Stomach (tissue), 8 donors: ENCODE measurements at regions not wholly inside any gene's neighbourhood (a gene's known extent, or its start where the extent isn't known, plus 50 kb on each side); places are given as distances from the start of the nearest gene placed in this dataset.

Experiments
- DNase-seq, 2 donors: peaks; one replicate each; pipeline versions ENCODE4 v3.0.0 to v3.0.0-alpha.2; 2013 to 2019
- H3K27ac ChIP-seq, 5 donors: fragments of 200-600 bp in 4 of 5; sonication (generic) in 4 of 5; one replicate each; pipeline ENCODE4 v1.5.1; 2013 to 2019; ENCODE audit warnings: mild to moderate bottlenecking in 1 of 5, moderate library complexity in 1 of 5
- H3K27me3 ChIP-seq, 3 donors: fragments of 200-600 bp; sonication (generic); one replicate each; pipeline ENCODE4 v1.5.1; 2017 to 2019; ENCODE audit warnings: mixed run types in 1 of 3
- H3K36me3 ChIP-seq, 4 donors: fragments of 200-600 bp; sonication (generic); 1 replicate in 3 of 4; 2 replicates in 1 of 4; pipeline ENCODE4 v1.5.1; 2016 to 2019
- H3K4me1 ChIP-seq, 4 donors: fragments of 200-600 bp; sonication (generic); one replicate each; pipeline ENCODE4 v1.5.1; 2016 to 2019
- H3K4me3 ChIP-seq, 4 donors: fragments of 200-600 bp; sonication (generic) in 3 of 4; one replicate each; pipeline ENCODE4 v1.5.1; 2016 to 2019; ENCODE audit warnings: mild to moderate bottlenecking in 1 of 4
- H3K9me3 ChIP-seq, 4 donors: fragments of 200-600 bp; sonication (generic); one replicate each; pipeline ENCODE4 v1.5.1; 2016 to 2019
- CTCF ChIP-seq, 7 experiments: fragments of 450-650 bp in 4 of 7; fragments of 200-600 bp in 3 of 7; sonication (generic) in 3 of 7; IDR thresholded peaks; one replicate each; pipeline ENCODE4 v1.5.1; 2016 to 2019; ENCODE audit warnings: antibody characterized with exemption in 7 of 7, control low read depth in 2 of 7, mild to moderate bottlenecking in 1 of 7
- EP300 ChIP-seq: sonication (generic); formaldehyde crosslinking; IDR thresholded peaks from one replicate; pipeline ENCODE4 v1.6.1; 2017; ENCODE audit warnings: antibody characterized with exemption
- POLR2A ChIP-seq, 4 donors: fragments of 450-650 bp; IDR thresholded peaks; one replicate each; pipeline ENCODE4 v1.6.1; 2016; ENCODE audit warnings: antibody characterized with exemption in 4 of 4, control low read depth in 2 of 4, mild to moderate bottlenecking in 1 of 4, moderate library complexity in 1 of 4
- POLR2AphosphoS5 ChIP-seq, 3 donors: sonication (generic); formaldehyde crosslinking; IDR thresholded peaks; one replicate each; pipeline ENCODE4 v1.6.1; 2016; ENCODE audit warnings: antibody characterized with exemption in 3 of 3
- WGBS, 5 donors: extraction: QIAGEN DNeasy Blood & Tissue Kit in 3 of 5; methylation state at CpG; one replicate each; pipeline versions ENCODE4 v1.1.5 to v1.1.7; 2013 to 2018; 5-methylcytosine and 5-hydroxymethylcytosine counted together
- intact Hi-C: fragments of 100-400 bp; cut with DNase I; formaldehyde crosslinking; loops from one replicate; pipeline ENCODE4 v1.15.1; 2023; ENCODE audit warnings: low total_unique reads
- donor health status: healthy with polysubstance abuse.
- donor health status: Bipolar disorder and iron deficiency.
- donor health status: healthy.

- Histone ChIP-seq H3K9me3 (peaks cover 0 to 14% (median 10%) of the 10 kb centered on the region in 4 donors), H3K27me3 (no peaks in the 10 kb centered on the region), H3K4me1 (no peaks in the 10 kb centered on the region), H3K36me3 (no peaks in the 10 kb centered on the region), H3K4me3 (no peak overlapping the region), H3K27ac (no peak overlapping the region)
- intact Hi-C loops: no loop called here
- DNase-seq: no peak
- TF ChIP-seq POLR2A (IDR thresholded peaks at IDR 0.05) (no peak), CTCF (IDR thresholded peaks at IDR 0.05) (no peak)
- 85 to 94% (median 92%) methylated on average over 8 to 9 of the region's 9 CpGs for WGBS, 5 donors
These were observed 239.0 kb downstream of the EIPR1 start for GRCh38 chr2:3138621-3139020.

- Histone ChIP-seq H3K4me3 (no peak overlapping the region), H3K27me3 (no peaks in the 10 kb centered on the region), H3K27ac (no peak overlapping the region), H3K36me3 (no peaks in the 10 kb centered on the region), H3K9me3 (peaks cover 0 to 17% (median 10%) of the 10 kb centered on the region in 4 donors), H3K4me1 (no peaks in the 10 kb centered on the region)
- 85 to 95% (median 91%) methylated on average over 5 of the region's 5 CpGs for WGBS, 5 donors
- intact Hi-C loops: no loop called here
- TF ChIP-seq CTCF (IDR thresholded peaks at IDR 0.05) (no peak), EP300 (no peak), POLR2A (IDR thresholded peaks at IDR 0.05) (no peak), POLR2AphosphoS5 (IDR thresholded peaks at IDR 0.05) (no peak)
- no peak for DNase-seq
These were observed 239.8 kb downstream of the EIPR1 start for GRCh38 chr2:3137651-3138300.

GRCh38 chr2:3135676-3136075 is 241.9 kb downstream of the EIPR1 start:
- H3K4me1 ChIP-seq: no peaks in the 10 kb centered on the region
- H3K36me3 ChIP-seq: no peaks in the 10 kb centered on the region
- peaks cover 0 to 17% (median 10%) of the 10 kb centered on the region in 4 donors for H3K9me3 ChIP-seq
- H3K27ac ChIP-seq: no peak overlapping the region
- no peak for DNase-seq
- 84 to 92% (median 88%) methylated on average over 5 of the region's 5 CpGs for WGBS, 5 donors
- H3K4me3 ChIP-seq: no peak overlapping the region
- TF ChIP-seq EP300 (no peak), POLR2A (IDR thresholded peaks at IDR 0.05) (no peak), POLR2AphosphoS5 (IDR thresholded peaks at IDR 0.05) (no peak), CTCF (IDR thresholded peaks at IDR 0.05) (no peak)
- H3K27me3 ChIP-seq: peaks cover 0 to 12% (median 0%) of the 10 kb centered on the region in 3 donors
- intact Hi-C loops: no loop called here

GRCh38 chr2:3134026-3134571 is 243.5 kb downstream of the EIPR1 start:
- intact Hi-C loops: no loop called here
- Histone ChIP-seq H3K36me3 (no peaks in the 10 kb centered on the region), H3K4me3 (no peak overlapping the region), H3K27me3 (peaks cover 0 to 19% (median 0%) of the 10 kb centered on the region in 3 donors), H3K9me3 (peaks cover 0 to 17% (median 10%) of the 10 kb centered on the region in 4 donors), H3K4me1 (no peaks in the 10 kb centered on the region), H3K27ac (no peak overlapping the region)
- peak in 1 of 2 donors; percentile 20 for DNase-seq
- TF ChIP-seq EP300: no peak
- no peak for TF ChIP-seq CTCF (IDR thresholded peaks at IDR 0.05)
- no peak for TF ChIP-seq POLR2A (IDR thresholded peaks at IDR 0.05)
- TF ChIP-seq POLR2AphosphoS5 (IDR thresholded peaks at IDR 0.05): no peak
- WGBS, 5 donors: 88 to 97% (median 94%) methylated on average over 12 to 14 of the region's 14 CpGs
